GM21576 (cell line): ENCODE measurements at regions not wholly inside any gene's neighbourhood (a gene's known extent, or its start where the extent isn't known, plus 50 kb on each side); places are given as distances from the start of the nearest gene placed in this dataset.
"Not testable (repeated sequence)": the region's sequence is repeated elsewhere in the genome, so short reads cannot be mapped to it uniquely, and the experiment has no call there.

Experiments used
- ATAC-seq: cut with Tn5 transposase; IDR thresholded peaks from one replicate; pipeline ENCODE4 v1.9.1; 2021; ENCODE audit warnings: mild to moderate bottlenecking, moderate library complexity; ENCODE audit not compliant: unreplicated experiment

DNA sequence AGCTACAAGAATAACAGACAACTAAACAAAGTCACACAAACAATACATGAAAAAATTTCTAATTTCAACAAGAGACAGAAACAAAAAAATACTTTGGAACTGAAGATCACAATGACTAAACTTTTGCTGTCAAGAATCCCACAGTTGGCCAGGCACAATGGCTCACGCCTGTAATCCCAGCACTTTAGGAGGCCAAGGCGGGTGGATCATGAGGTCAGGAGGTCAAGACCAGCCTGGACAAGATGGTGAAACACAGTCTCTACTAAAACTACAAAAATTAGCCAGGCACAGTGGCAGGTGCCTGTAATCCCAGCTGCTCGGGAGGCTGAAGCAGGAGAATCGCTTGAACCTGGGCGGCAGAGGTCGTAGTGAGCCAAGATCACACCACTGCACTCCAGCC is 861.6 kb downstream of the UQCRFS1 start:
- not testable (repeated sequence) for ATAC-seq

DNA sequence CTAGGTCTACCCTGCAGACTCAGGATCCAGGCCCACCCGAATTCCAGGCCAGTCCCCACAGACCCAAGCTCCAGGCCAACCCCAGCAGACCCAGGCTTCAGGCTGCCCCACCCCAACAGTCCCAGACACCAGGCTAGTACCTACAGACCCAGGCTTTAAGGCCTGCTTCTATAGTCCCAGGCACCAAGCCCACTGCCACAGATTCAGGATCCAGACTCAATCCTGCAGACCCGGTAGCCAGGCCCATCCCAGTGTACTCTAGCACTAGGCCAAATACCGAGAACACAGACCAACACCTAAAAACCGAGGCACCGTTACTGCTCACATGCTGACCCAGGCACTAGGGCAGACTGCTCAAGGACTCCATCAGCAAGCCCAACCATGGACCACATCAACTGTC is 862.3 kb downstream of the UQCRFS1 start:
- no peak for ATAC-seq

DNA sequence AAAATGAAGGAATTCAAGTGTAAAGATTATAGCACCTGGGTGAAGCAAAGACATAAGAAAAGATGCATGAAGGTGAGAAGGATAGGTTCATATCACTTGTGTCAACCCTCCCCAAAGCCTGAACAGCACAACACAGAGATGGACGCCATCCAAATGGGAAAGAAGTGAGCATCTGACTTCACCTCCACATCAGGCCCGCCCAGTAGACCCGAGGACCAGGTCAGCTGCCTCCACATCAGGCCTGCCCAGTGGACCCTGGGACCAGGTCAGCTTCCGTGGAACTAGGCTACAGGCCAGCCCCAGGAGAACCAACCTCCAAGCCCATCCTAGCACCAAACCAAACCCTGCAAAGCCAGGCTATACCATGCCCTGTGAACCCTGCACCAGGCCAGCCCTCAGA is 862.9 kb downstream of the UQCRFS1 start:
- ATAC-seq: no peak

DNA sequence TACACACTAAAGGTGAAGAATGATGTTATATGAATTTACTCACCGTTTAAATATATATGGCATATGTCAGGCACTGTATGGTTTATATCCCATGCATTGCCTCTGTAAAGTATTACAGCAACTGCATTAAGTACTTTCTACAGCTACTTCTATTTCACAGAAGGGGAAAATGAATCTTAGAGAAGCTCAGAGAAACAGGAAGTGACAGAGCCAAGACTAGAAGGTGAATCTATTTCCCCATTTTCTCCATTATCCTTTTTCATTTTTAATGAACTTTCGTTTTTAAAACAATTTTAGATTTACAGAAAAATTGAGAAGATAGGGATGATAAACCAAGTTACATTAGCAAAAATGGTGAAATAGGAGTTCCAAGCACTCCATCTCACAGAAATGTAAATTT is 863.3 kb downstream of the UQCRFS1 start:
- ATAC-seq: no peak

DNA sequence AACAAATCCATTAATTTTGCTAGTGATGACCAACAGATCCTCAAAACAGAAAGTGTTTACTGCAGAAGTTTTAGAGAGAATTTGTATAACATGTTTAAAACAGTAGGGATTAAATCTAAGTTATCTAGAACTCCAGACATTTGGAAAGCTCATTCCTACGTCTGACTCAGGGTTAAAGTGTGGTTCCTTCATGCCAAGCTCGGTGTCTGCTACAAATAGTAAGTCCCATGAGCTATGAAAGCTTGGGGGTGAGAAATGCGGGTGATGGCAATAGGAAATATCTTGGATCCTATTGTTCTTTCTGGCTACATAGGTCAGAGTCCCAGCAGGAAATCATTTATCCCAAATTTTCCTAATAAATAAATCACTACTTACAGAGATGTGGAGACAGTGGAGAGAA is 867.1 kb downstream of the UQCRFS1 start:
- ATAC-seq: no peak

DNA sequence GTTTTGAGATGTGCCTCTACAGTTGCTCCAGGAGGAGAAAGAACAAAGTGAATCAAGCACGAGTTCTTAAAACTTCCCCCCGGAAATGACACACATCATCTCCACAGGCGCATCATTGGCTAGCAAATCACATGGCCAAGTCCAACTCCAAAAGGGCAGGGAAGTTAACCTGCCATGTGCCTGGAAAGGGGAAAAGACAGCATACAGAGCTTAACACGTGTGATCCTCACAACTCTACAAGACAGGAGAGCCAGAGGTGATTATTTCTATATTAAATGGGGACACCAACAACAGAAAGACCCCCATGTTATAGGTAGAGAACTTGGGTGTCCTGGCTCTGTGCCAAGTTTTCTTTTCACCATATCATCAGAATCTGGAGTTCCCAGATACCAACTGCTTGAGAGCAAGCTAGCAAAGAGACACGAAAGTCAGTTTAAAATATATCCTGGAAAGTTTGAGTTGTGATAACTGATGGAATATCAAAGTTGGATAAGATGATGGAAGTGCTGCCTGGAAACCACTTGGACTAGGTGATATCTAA is 871.1 kb downstream of the UQCRFS1 start:
- ATAC-seq: no peak

DNA sequence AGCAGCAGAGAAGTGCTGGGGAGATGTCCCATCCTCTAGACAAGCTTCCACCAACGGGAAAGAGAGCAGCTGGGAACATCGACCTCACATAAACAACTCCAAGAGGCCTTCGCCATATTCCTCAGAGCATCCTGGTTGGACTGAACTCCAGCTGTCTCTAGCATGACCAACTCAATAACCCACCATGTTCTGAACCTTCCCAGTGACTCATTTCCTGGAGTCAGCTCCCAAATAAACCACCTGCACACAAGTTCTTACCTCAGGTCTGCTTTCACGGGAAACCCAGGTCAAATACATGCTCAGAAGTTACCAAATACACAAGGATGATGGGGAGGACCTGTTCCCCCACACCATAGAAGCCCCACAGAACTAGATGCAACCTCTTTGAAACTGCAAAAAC is 878.5 kb downstream of the UQCRFS1 start:
- no peak for ATAC-seq

DNA sequence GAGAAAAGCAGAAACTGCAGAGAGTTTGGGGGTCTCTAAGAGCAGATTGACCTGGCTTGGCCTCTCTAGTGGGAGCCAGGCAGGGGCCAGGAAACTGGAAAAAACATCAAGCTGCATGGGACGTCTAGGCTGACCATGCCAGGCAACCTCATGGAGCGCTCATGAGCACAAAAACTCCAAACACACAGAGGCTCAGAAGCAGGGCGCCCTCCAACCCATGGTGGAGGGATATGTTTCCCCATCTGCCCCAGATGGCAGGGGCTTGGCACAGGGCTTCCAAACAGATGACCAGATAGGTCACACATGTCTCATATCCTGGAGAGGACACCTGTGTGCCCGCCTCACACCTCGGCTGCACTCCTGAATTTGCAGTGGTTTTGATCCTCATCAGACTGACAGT is 879.0 kb downstream of the UQCRFS1 start:
- ATAC-seq: no peak

DNA sequence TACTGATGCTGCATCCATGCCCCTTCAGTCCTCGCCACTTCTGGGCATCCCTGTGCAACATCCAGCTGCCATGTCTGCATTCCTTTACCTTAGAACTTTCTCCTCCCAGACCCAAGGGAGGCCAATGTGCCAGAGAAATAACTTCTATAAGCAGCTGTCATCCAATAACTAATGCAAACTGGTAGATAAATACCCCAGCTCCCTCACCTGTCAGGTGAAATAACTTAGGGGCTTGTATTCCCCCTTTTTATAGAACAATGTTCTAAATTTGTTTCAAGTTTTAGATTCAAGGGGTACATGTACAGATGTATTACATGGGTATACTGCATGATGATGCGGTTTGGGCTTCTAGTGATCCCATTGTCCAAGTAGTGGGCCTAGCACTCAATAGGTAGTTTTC is 880.1 kb downstream of the UQCRFS1 start:
- ATAC-seq: no peak

DNA sequence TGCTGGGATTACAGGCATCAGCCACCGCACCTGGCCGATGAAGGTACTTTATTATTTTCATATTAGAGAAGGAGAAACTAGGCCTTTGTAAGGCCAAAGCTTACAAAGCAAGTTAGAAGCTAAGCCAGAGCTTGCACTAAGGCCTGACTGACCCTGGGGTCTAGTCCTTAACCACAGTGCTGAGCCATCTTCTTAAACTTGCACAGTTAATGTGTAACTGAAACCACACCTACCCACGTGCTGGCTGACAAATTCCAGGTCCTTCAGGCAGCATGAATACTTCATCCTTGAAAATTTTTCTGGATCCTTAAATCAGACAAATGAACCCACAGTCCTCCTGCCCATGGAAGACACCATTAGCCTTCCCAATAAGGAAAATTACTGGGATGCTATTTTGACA is 880.6 kb downstream of the UQCRFS1 start:
- no peak for ATAC-seq

DNA sequence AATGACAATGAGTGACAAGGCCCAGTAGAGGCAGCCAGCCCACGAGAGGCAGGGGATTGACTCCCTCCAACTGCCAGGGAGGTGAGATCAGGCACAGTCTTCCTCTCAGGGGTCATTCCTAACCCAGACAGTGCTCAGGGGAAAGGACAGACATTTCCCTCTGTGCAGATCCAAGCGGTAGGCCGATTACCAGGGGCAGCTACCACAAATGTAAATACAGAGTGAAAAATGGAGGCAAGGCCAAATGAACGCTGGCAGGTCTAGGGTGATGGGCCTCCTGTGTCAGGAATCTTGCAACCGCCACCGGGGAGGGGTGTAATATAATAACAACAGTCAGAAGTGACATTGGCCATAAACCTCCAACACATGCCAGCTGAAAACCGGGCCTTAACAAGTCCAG is 881.4 kb downstream of the UQCRFS1 start:
- no peak for ATAC-seq

DNA sequence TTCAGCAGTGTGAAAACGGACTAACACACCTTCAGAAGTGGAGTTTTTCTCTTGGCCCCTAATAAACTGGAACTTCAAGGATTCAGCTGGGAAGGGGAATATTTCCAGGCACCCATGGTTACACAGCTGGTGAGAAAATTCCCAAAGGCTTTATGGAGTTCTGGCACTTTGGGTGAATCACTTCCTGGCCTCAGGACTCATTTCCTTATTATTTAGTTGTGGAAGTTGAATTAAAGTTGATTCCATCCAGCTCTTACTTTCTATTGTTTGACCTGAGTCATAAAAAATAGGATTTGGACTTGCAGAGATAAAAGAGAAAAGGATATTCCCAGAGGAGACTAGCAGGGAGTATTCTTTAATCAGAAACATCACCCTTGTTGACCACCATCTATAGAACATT is 882.1 kb downstream of the UQCRFS1 start:
- ATAC-seq: no peak

DNA sequence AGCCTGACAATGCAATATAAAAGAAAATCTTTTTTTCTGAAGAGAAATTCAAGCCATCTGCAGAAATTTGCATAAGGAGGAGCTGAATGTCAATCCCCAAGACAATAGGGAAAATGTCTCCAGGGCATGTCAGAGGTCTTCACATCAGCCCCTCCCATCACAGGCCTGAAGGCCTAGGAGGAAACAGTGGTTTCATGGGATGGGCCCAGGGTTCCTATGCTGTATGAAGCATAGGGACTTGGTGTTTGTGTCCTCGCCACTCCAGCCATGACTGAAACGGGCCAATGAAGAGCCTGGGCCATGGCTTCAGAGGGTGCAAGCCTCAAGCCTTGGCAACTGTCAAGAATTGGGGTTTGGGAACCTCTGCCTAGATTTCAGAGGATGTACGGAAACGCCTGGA is 883.5 kb downstream of the UQCRFS1 start:
- ATAC-seq: no peak

DNA sequence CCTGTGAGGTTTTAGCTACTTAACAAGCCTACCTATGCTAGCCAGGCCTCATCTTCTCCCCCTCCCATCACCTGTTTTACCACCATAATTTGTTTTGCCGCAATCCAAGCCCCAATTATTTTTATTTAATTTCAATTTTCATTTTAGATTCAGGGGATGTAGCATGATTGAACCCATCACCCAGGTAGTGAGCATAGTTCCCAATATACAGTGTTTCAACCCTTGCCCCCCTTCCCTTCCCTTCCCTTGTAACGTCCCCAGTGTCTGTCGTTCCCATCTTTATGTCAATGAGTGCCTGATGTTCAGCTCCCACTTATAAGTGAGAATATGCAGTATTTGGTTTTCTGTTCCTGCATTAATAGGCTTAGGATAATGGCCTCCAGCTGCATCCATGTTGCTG is 885.0 kb downstream of the UQCRFS1 start:
- no peak for ATAC-seq

DNA sequence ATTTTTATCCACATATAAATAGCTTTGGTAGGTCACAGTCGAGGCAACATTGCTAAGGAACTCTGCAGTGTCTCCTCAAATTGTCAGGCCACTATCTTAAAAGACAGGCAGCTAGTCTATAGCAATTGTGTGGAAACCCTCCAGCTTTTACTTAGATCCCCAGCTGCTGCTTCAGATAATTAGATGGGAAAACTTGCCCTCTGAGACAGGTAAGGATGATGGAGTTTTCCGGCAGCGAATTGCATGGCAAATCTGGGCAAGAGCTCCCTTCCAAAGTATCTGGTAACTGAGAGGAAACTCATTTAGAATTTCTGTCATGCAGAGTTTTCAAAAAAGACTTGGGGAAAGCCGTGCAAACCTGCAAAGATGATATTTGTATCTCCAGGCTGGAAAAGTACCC is 886.2 kb downstream of the UQCRFS1 start:
- no peak for ATAC-seq

DNA sequence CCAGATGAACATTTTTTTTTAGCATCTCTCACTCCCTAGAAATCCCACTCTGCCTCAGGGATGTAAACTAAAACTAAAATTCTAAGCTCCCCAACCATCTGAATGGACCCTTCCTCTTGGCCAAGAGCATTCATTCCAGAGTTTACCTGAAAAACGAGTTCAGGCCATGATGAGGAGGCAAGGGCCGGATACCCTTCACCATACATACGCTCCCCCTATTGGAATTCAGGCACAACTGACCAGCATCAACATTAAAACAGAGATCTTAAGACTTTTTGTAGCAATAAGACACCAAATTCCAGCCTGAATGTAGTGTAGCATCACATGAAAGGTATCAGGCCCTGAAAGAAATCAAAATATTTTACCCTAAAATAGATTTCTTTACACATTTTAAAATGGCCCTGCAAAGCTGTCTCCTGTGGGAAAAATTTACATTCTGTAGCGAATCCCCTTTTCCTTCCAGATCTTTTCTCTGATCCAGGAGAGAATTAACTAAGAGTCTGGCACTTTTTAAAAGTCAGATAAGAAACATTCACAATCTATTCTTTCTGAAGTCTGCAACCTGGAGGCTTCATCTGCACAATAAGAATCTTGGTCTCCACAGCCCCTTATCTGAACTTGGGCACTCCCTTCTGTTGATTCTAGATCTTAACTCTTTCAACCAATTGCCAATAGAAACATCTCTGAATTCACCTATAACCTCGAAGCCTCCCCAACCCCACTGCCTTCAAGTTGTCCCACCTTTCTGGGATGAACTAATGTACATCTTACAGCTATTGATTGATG is 888.5 kb downstream of the UQCRFS1 start:
- no peak for ATAC-seq

DNA sequence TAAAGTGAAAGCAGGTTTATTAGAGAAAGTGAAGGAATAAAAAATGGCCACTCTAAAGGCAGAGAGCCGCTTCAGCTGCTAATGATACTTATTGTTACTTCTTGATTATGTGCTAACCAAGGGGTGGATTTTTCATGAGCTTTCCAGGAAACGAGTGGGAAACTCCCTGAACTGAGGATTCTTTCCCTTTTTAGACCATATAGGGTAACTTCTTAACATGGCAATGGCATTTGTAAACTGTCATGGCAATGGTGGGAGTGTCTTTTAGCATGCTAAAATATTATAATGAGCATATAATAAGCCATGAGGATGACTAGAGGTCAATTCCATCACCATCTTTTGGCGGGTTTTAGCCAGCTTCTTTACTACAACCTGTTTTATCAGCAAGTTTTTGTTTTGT is 890.0 kb downstream of the UQCRFS1 start:
- no peak for ATAC-seq

DNA sequence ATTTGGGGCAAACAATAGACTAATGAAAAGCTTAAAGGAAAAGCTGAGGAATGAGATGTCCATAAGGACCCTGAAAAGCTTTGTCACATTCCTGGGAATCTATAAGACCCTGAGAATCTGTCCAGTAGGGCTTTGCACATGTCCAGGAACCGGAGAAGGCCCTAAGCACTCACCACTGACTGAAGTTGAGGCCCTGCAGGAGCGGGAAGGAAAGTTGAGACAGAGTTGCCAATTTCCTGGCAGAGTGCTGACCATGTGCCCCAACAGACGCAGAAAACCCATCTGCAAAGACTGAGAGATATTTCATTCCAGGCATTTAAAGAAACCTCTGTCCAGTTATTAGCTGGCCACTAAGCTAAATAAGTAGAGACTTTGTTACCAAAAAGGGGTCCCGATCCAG is 890.5 kb downstream of the UQCRFS1 start:
- no peak for ATAC-seq

DNA sequence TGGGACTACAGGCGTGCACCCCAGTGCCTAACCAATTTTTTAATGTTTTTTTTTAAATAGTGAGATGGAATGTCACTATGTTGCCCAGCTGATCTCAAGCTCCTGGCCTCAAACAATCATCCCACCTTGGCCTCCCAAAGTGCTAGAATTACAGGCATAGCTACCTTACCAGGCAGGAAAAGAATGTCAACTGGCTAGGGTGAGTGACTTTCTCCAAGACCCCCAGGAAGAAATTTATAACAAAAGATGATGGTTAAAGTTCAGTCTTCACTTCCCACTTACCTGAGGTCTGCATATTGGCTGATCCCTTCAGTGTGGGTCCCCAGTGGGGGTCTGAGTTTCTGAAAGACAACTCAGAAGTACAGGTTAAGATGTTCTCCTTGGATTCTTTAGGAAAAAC is 893.0 kb downstream of the UQCRFS1 start:
- no peak for ATAC-seq

DNA sequence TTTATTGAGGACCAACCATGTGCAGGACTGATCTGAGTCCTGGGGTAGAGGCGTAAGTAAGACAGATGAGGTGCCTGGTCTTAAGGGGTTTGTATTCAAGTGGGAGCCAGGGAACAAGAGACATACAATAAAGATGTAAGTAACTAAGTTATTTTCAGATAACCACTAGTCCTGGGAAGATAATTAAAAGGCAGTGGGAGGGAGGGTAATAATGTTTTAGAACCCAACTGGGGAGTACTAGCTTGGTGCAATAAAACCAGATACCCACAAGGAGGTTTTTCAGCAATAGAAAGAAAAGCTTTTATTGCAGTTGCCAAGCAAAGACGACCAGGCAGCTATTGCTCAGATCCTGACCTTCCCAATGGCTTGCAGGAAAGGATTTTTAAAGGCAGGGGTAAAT is 893.7 kb downstream of the UQCRFS1 start:
- no peak for ATAC-seq

DNA sequence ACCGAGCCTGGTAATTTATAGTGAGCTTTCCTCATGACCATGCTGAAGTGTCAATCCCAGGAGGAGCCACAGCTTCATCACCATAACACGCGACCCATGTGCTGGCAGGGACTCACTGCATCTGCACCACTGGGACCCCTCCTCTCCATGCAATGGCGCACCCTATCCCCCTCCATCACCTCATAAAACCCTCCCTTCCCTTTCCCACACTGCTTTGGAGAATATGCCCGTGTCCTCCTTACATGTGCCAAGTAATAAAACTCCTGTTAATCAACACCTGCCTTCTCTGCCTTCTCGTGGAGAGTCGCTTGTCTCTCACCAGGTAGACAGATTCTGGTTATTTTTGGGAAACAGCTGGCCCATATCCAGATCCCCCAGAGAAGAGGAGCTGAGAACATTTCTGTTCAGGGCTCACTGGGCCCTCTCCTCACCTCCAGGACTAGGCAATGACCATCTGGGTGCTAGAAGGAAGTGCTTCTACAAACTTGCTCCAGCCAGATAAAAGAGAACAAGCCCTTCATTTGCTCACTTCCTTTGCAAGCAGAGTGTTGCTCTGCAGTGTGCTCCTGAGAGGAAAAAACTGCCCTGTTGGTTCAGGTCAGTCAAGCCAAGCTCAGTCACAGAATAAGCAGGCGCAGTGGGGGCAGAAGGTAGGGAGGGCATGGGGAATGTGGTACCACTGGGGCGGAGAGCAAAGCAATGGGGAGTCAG is 894.3 kb downstream of the UQCRFS1 start:
- ATAC-seq: no peak

DNA sequence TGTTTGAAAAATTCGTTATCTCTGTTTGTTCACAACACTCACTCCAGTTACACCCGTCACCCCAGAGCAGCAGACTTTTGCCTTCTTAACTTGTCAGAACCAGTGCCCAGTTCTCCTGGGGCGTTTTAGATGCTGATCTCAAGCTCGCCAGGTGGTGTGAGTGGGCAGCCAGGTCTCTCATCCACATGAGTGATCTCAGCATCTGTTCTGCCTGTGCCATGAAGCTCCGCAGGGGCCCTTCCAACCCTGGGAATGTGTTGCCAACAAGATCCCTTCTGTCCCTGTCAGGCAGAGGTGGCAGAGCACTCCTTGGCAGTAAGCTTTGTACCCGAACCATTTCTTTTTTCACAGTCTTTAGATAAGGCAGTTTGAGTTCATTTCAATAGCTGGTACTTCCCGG is 896.5 kb downstream of the UQCRFS1 start:
- no peak for ATAC-seq
